ENCODE measurements at regions not wholly inside any gene's neighbourhood (a gene's known extent, or its start where the extent isn't known, plus 50 kb on each side); places are given as distances from the start of the nearest gene placed in this dataset.

GRCh38 chr14:22036541-22037239, 363.1 kb upstream of the OR4E1 start:
- DNase-seq: no peak
- Mint-ChIP-seq H3K4me1 (peaks cover 8% of the 10 kb centered on the region), H3K27ac (no peak overlapping the region), H3K4me3 (no peak overlapping the region), H3K27me3 (peaks cover 8% of the 10 kb centered on the region), H3K9me3 (no peaks in the 10 kb centered on the region), H3K36me3 (ENCODE audit: low read depth) (no peaks in the 10 kb centered on the region)
- POLR2A ChIA-PET: no interaction called here
- CTCF ChIA-PET: no interaction called here

- ChIA-PET POLR2A (interaction anchor here (1.2 kb wide), 1 partner anchor 14 kb away, joined by 5 read pairs; no protein-coding TSS in a partner anchor), CTCF (interaction anchor here (1.3 kb wide), 1 partner anchor 174 kb away, joined by 3 read pairs; no protein-coding TSS in a partner anchor)
- Mint-ChIP-seq H3K27me3 (peaks cover 8% of the 10 kb centered on the region), H3K4me3 (no peak overlapping the region), H3K9me3 (no peaks in the 10 kb centered on the region), H3K27ac (no peak overlapping the region), H3K36me3 (ENCODE audit: low read depth) (no peaks in the 10 kb centered on the region), H3K4me1 (peaks cover 7% of the 10 kb centered on the region)
- no peak for DNase-seq
Measured at GRCh38 chr14:22026527-22026926, 352.9 kb upstream of the OR4E1 start.

- H3K27ac Mint-ChIP-seq: no peak overlapping the region
Measured at GRCh38 chr14:22025879-22026278, 352.3 kb upstream of the OR4E1 start.

GRCh38 chr14:22024137-22024536, 350.5 kb upstream of the OR4E1 start:
- ChIA-PET POLR2A (no interaction called here), CTCF (no interaction called here)
- peaks cover 7% of the 10 kb centered on the region for H3K4me1 Mint-ChIP-seq
- peaks cover 9% of the 10 kb centered on the region for H3K27me3 Mint-ChIP-seq
- no peak for DNase-seq
- H3K9me3 Mint-ChIP-seq: no peaks in the 10 kb centered on the region
- H3K27ac Mint-ChIP-seq: no peak overlapping the region
- H3K36me3 Mint-ChIP-seq (ENCODE audit: low read depth): no peaks in the 10 kb centered on the region
- H3K4me3 Mint-ChIP-seq: no peak overlapping the region

More at GRCh38 chr14:22025879-22026278, 352.3 kb upstream of the OR4E1 start:
- ChIA-PET CTCF (interaction anchor here (1.2 to 1.3 kb wide), 2 partner anchors 112 to 174 kb away, joined by 3 read pairs; no protein-coding TSS in a partner anchor), POLR2A (interaction anchor here (1.2 kb wide), 1 partner anchor 14 kb away, joined by 5 read pairs; no protein-coding TSS in a partner anchor)
- peaks cover 7% of the 10 kb centered on the region for H3K4me1 Mint-ChIP-seq
- peaks cover 8% of the 10 kb centered on the region for H3K27me3 Mint-ChIP-seq
- H3K9me3 Mint-ChIP-seq: no peaks in the 10 kb centered on the region
- no peak overlapping the region for H3K4me3 Mint-ChIP-seq
- no peak for DNase-seq
- H3K36me3 Mint-ChIP-seq (ENCODE audit: low read depth): no peaks in the 10 kb centered on the region

- H3K27me3 Mint-ChIP-seq: peaks cover 6% of the 10 kb centered on the region
- no peak for DNase-seq
- no peaks in the 10 kb centered on the region for H3K36me3 Mint-ChIP-seq (ENCODE audit: low read depth)
- no peak overlapping the region for H3K27ac Mint-ChIP-seq
- H3K4me3 Mint-ChIP-seq: no peak overlapping the region
- H3K4me1 Mint-ChIP-seq: no peaks in the 10 kb centered on the region
- ChIA-PET POLR2A (interaction anchor here (0.8 kb wide), 1 partner anchor 15 kb away, joined by 3 read pairs; no protein-coding TSS in a partner anchor), CTCF (interaction anchor here (1.0 to 1.3 kb wide), 2 partner anchors 22 to 28 kb away, joined by 3 read pairs; no protein-coding TSS in a partner anchor)
- H3K9me3 Mint-ChIP-seq: no peaks in the 10 kb centered on the region
Measured at GRCh38 chr14:22018890-22019289, 345.3 kb upstream of the OR4E1 start.

GRCh38 chr14:22012452-22012851, 338.8 kb upstream of the OR4E1 start:
- H3K36me3 Mint-ChIP-seq (ENCODE audit: low read depth): peaks cover under 1% of the 10 kb centered on the region
- no peak overlapping the region for H3K4me3 Mint-ChIP-seq
- no peaks in the 10 kb centered on the region for H3K27me3 Mint-ChIP-seq
- no peak overlapping the region for H3K27ac Mint-ChIP-seq
- H3K9me3 Mint-ChIP-seq: no peaks in the 10 kb centered on the region
- ChIA-PET POLR2A (no interaction called here), CTCF (interaction anchor here (1.0 kb wide), 1 partner anchor 558 kb away, joined by 3 read pairs; no protein-coding TSS in a partner anchor)
- DNase-seq: no peak
- H3K4me1 Mint-ChIP-seq: peaks cover 22% of the 10 kb centered on the region

- CTCF ChIA-PET: no interaction called here
- no peaks in the 10 kb centered on the region for H3K9me3 Mint-ChIP-seq
- H3K36me3 Mint-ChIP-seq (ENCODE audit: low read depth): peaks cover 3% of the 10 kb centered on the region
- H3K27ac Mint-ChIP-seq: no peak overlapping the region
- POLR2A ChIA-PET: no interaction called here
- no peak for DNase-seq
- H3K4me1 Mint-ChIP-seq: peaks cover 32% of the 10 kb centered on the region
- no peak overlapping the region for H3K4me3 Mint-ChIP-seq
- H3K27me3 Mint-ChIP-seq: no peaks in the 10 kb centered on the region
Measured at GRCh38 chr14:22011253-22011642, 337.6 kb upstream of the OR4E1 start.

- DNase-seq: no peak
- Mint-ChIP-seq H3K4me1 (peaks cover 32% of the 10 kb centered on the region), H3K9me3 (no peaks in the 10 kb centered on the region), H3K27me3 (no peaks in the 10 kb centered on the region), H3K27ac (no peak overlapping the region), H3K36me3 (ENCODE audit: low read depth) (peaks cover 3% of the 10 kb centered on the region), H3K4me3 (no peak overlapping the region)
- ChIA-PET POLR2A (no interaction called here), CTCF (interaction anchor here (1.0 kb wide), 1 partner anchor 13 kb away, joined by 4 read pairs; no protein-coding TSS in a partner anchor)
Measured at GRCh38 chr14:22010545-22011252, 337.1 kb upstream of the OR4E1 start.

GRCh38 chr14:22008766-22009165, 335.1 kb upstream of the OR4E1 start:
- POLR2A ChIA-PET: interaction anchor here (1.0 kb wide), 1 partner anchor 547 kb away, joined by 4 read pairs; no protein-coding TSS in a partner anchor
- no peak overlapping the region for H3K27ac Mint-ChIP-seq

GRCh38 chr14:22007784-22008412, 334.3 kb upstream of the OR4E1 start:
- ChIA-PET CTCF (no interaction called here), POLR2A (interaction anchor here (1.5 kb wide), 1 partner anchor 529 kb away, joined by 3 read pairs; no protein-coding TSS in a partner anchor)
- DNase-seq: no peak
- Mint-ChIP-seq H3K27me3 (no peaks in the 10 kb centered on the region), H3K27ac (peak overlapping the region; percentile 80), H3K4me3 (peak overlapping the region; percentile 66), H3K4me1 (peaks cover 36% of the 10 kb centered on the region), H3K36me3 (ENCODE audit: low read depth) (peaks cover 3% of the 10 kb centered on the region), H3K9me3 (no peaks in the 10 kb centered on the region)

More at GRCh38 chr14:22008766-22009165, 335.1 kb upstream of the OR4E1 start:
- H3K9me3 Mint-ChIP-seq: no peaks in the 10 kb centered on the region
- H3K36me3 Mint-ChIP-seq (ENCODE audit: low read depth): peaks cover 3% of the 10 kb centered on the region
- CTCF ChIA-PET: interaction anchor here (1.3 kb wide), 1 partner anchor 12 kb away, joined by 4 read pairs; no protein-coding TSS in a partner anchor
- H3K4me1 Mint-ChIP-seq: peaks cover 32% of the 10 kb centered on the region
- no peak overlapping the region for H3K4me3 Mint-ChIP-seq
- no peaks in the 10 kb centered on the region for H3K27me3 Mint-ChIP-seq
- DNase-seq: no peak

- no peak for DNase-seq
- CTCF ChIA-PET: interaction anchor here (1.4 kb wide), 1 partner anchor 563 kb away, joined by 3 read pairs; no protein-coding TSS in a partner anchor
- peak overlapping the region; percentile 80 for H3K27ac Mint-ChIP-seq
Measured at GRCh38 chr14:22007363-22007762, 333.7 kb upstream of the OR4E1 start.

GRCh38 chr14:22003461-22003860, 329.8 kb upstream of the OR4E1 start:
- DNase-seq: no peak
- ChIA-PET POLR2A (interaction anchor here (0.6 to 2.3 kb wide), 7 partner anchors 10 to 552 kb away, joined by 3 to 8 read pairs (median 3); no protein-coding TSS in a partner anchor), CTCF (interaction anchor here (0.7 to 2.4 kb wide), 11 partner anchors 11 to 567 kb away, joined by 3 to 9 read pairs (median 5); no protein-coding TSS in a partner anchor)
- no peaks in the 10 kb centered on the region for H3K27me3 Mint-ChIP-seq
- peak overlapping the region; percentile 66 for H3K4me3 Mint-ChIP-seq
- H3K27ac Mint-ChIP-seq: peak overlapping the region; percentile 73
- H3K9me3 Mint-ChIP-seq: no peaks in the 10 kb centered on the region
- H3K36me3 Mint-ChIP-seq (ENCODE audit: low read depth): peaks cover 3% of the 10 kb centered on the region
- peaks cover 29% of the 10 kb centered on the region for H3K4me1 Mint-ChIP-seq

More at GRCh38 chr14:22007363-22007762, 333.7 kb upstream of the OR4E1 start:
- Mint-ChIP-seq H3K27me3 (no peaks in the 10 kb centered on the region), H3K4me3 (peak overlapping the region; percentile 66), H3K9me3 (no peaks in the 10 kb centered on the region), H3K4me1 (peaks cover 35% of the 10 kb centered on the region), H3K36me3 (ENCODE audit: low read depth) (peaks cover 3% of the 10 kb centered on the region)
- POLR2A ChIA-PET: interaction anchor here (1.5 kb wide), 1 partner anchor 530 kb away, joined by 3 read pairs; no protein-coding TSS in a partner anchor
